GM12874 (cell line): ENCODE measurements at regions not wholly inside any gene's neighbourhood (a gene's known extent, or its start where the extent isn't known, plus 50 kb on each side); places are given as distances from the start of the nearest gene placed in this dataset.

Experiments
- CTCF ChIP-seq: IDR thresholded peaks from 2 replicates; pipeline ENCODE4 v1.5.1; 2011; ENCODE audit warnings: low read depth, mild to moderate bottlenecking, control low read depth, low read length, moderate library complexity; ENCODE audit not compliant: insufficient read depth

- no peak for TF ChIP-seq CTCF
Observed at GRCh38 chr22:47328550-47329243, 566.2 kb downstream of the TBC1D22A start.

DNA sequence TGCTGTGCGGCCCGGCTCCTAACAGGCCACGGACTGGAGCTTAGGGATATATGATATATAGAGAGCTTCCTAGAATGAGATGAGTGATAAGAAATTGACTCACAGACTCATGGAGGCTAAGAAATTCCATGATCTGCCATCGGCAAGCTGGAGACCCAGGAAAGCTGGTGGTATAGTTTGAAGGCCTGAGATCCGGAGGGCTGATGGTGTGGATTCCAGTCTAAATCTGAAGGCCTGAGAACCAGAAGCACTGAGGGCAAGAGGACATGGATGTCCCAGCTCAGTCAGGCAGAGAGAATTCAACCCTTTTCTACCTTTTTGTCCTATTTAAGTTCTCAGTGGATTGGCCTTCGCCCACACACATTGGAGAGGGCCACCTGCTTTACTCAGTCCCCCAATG, 564.8 kb downstream of the TBC1D22A start:
- TF ChIP-seq CTCF: no peak

DNA sequence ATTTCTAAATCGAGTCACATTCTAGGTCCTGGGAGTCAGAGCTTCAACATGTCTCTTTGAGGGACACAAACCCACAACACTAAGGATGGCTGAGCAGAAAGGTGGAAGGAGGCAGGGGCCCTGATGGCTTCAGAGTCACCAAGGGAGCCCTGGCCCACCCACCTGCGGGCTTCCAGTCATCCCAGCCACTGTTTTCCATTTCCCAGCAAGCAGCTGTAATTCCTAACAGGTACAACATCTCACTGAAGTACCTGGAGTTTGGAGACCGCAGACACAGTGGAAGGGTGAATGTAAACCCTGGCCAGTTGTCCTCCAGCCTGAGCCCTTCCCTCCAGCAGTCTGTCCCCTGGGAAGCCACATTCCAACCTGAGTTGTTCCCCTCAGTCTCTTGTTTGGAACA, 562.8 kb downstream of the TBC1D22A start:
- no peak for TF ChIP-seq CTCF

DNA sequence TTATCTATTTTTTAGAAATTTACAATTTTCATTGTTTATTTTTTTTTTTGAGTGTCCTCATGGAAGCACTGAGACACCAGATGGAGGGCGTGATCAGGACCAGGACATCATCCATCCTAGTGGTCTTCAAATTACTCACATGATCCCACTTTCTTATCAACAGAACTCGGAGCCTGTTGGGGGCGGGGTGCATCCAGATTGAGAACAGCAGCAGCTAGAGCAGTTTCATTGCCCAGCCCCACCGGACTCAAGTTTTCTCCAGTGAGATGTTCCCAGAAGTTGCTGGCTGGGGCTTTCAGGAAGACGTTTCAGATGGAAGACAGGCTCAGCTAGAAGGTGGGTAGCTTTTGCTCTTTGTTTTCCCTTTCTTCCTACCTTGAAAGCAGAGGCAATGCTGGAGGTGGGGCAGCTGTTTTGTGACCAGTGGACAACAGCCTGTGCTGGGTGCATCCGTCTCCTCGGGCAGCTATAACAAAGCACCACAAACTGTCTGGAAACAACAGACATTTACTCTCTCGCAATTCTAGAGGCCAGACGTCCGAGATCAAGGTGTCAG, 562.1 kb downstream of the TBC1D22A start:
- no peak for TF ChIP-seq CTCF

DNA sequence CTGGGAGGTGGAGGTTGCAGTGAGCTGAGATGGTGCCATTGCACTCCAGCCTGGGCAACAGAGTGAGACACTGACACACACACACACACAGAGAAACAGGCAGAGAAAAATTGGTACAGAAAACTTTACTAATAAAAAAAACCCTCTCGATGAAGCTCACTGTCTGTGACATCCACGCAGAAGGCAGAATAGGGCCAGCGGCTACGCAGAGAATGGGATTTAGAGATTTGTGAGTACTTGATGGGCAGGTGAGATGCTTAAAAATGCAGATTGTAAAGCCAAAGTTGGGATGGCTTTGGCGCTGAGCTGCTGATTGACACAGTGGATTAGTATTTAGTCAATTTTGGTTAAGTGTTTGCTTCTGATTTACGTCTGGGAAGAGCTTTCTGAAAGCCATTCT, 561.1 kb downstream of the TBC1D22A start:
- TF ChIP-seq CTCF: no peak

GRCh38 chr22:47322854-47323253, 560.4 kb downstream of the TBC1D22A start:
- no peak for TF ChIP-seq CTCF

DNA sequence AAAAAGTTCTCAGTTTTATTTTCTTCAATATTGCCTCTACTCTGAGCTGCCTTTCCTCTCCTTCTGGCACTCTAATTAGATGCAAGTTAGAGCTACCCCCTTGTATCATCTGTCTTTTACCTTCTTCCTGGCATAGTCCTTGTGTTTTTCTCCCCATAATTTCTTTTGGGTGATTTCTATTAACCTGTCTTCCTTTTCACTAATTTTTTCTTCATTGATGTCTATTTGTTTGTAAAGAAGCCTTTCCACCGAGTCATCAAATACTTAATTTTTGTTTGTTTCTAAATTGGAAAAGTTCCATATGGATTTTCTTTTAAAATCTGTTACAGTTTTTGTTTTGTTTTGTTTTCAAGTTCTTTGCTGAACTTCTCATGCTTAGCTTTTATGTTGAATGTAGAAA, 558.1 kb downstream of the TBC1D22A start:
- TF ChIP-seq CTCF: no peak
